B cell (primary cell): ENCODE measurements at regions not wholly inside any gene's neighbourhood (a gene's known extent, or its start where the extent isn't known, plus 50 kb on each side); places are given as distances from the start of the nearest gene placed in this dataset.

ENCODE experiments used
- ATAC-seq: fragments of 200-7000 bp; cut with Tn5 transposase; one replicate; pipeline ENCODE4 v1.10.0; 2021; ENCODE audit warnings: low read depth, mild to moderate bottlenecking, moderate number of reproducible peaks, moderate library complexity
- CTCF ChIA-PET: fragments of 350-600 bp; sonication (Branson Sonifier 250); formaldehyde crosslinking; loops from one replicate; lab custom pipeline; 2021; ENCODE audit warnings: antibody characterized with exemption, inconsistent platforms; lab: Charles Lee
- POLR2A ChIA-PET: fragments of 350-600 bp; sonication (Branson Sonifier 250); formaldehyde crosslinking; loops from one replicate; lab custom pipeline; 2021; ENCODE audit warnings: antibody characterized with exemption; lab: Charles Lee
- DNase-seq: peaks from one replicate; pipeline ENCODE4 v3.0.0; 2013
- H2AFZ ChIP-seq: 2 replicates; pipeline ENCODE4 v1.6.1; 2012; ENCODE audit warnings: mild to moderate bottlenecking, low read depth, low read length; ENCODE audit not compliant: insufficient read depth, poor library complexity, severe bottlenecking
- H3K27ac ChIP-seq, 2 donors: 1 replicate in 1 of 2; 2 replicates in 1 of 2; pipeline ENCODE4 v1.5.1; 2012 to 2013; ENCODE audit warnings: low read length in 2 of 2, mild to moderate bottlenecking in 2 of 2, moderate library complexity in 1 of 2
- H3K27me3 ChIP-seq, 4 experiments: fragments of 200-600 bp in 1 of 4; sonication (generic) in 1 of 4; replicated peaks in 1 of 4; 1 replicate in 2 of 4; 2 replicates in 2 of 4; pipeline versions ENCODE4 v1.6.1 to v1.7.0; 2013 to 2016; ENCODE audit warnings: low read length in 3 of 4, mild to moderate bottlenecking in 2 of 4, mixed read lengths in 1 of 4, moderate library complexity in 1 of 4; ENCODE audit not compliant: insufficient read depth in 4 of 4, control insufficient read depth in 3 of 4; ENCODE audit errors: control extremely low read depth in 1 of 4
- H3K36me3 ChIP-seq, 2 experiments: replicated peaks in 1 of 2; 1 replicate in 1 of 2; 2 replicates in 1 of 2; pipeline versions ENCODE4 v1.6.1 to v1.7.1; 2013; ENCODE audit warnings: low read length in 1 of 2; ENCODE audit not compliant: insufficient read depth in 2 of 2, control insufficient read depth in 1 of 2; ENCODE audit errors: control extremely low read depth in 1 of 2, extremely low read depth in 1 of 2
- H3K4me1 ChIP-seq, 2 donors: fragments of 200-600 bp in 1 of 2; sonication (generic) in 1 of 2; 1 replicate in 1 of 2; 2 replicates in 1 of 2; pipeline versions ENCODE4 v1.5.1 to v1.6.1; 2013 to 2017; ENCODE audit warnings: low read length in 2 of 2; ENCODE audit not compliant: control insufficient read depth in 2 of 2, insufficient read depth in 2 of 2
- H3K4me2 ChIP-seq: replicated peaks from 2 replicates; pipeline ENCODE3; 2012; ENCODE audit warnings: mild to moderate bottlenecking, low read depth, low read length; ENCODE audit not compliant: poor library complexity, severe bottlenecking
- H3K4me3 ChIP-seq, 5 experiments: fragments of 200-600 bp in 1 of 5; sonication (generic) in 1 of 5; 1 replicate in 3 of 5; 2 replicates in 2 of 5; pipeline versions ENCODE4 v1.5.1 to v1.7.0; 2011 to 2016; ENCODE audit warnings: low read length in 4 of 5, mild to moderate bottlenecking in 4 of 5, low read depth in 2 of 5, control low read depth in 1 of 5, moderate library complexity in 1 of 5; ENCODE audit not compliant: insufficient read depth in 1 of 5; ENCODE audit errors: control extremely low read depth in 1 of 5, extremely low read depth in 1 of 5
- H3K79me2 ChIP-seq: fragments of 200-600 bp; sonication (generic); one replicate; pipeline ENCODE4 v1.6.0; 2016; ENCODE audit warnings: low read length; ENCODE audit not compliant: control insufficient read depth, insufficient read depth
- H3K9ac ChIP-seq: fragments of 200-600 bp; sonication (generic); 2 replicates; pipeline ENCODE4 v1.6.1; 2017; ENCODE audit warnings: mild to moderate bottlenecking, low read length, moderate library complexity
- H3K9me3 ChIP-seq, 3 donors: one replicate each; pipeline versions ENCODE4 v1.6.1 to v1.7.1; 2013; ENCODE audit warnings: low read length in 2 of 3; ENCODE audit not compliant: control insufficient read depth in 2 of 3, insufficient read depth in 1 of 3; ENCODE audit errors: control extremely low read depth in 1 of 3
- H4K20me1 ChIP-seq: 2 replicates; pipeline ENCODE4 v1.6.0; 2012; ENCODE audit warnings: mild to moderate bottlenecking, low read length; ENCODE audit not compliant: insufficient read depth, control insufficient read depth, poor library complexity, severe bottlenecking
- H3K27ac Mint-ChIP-seq: one replicate; pipeline ENCODE4 v1.8.0; 2021; ENCODE audit warnings: mixed read lengths
- H3K27me3 Mint-ChIP-seq: one replicate; pipeline ENCODE4 v1.8.0; 2021; ENCODE audit warnings: mixed read lengths
- H3K4me1 Mint-ChIP-seq: one replicate; pipeline ENCODE4 v1.8.0; 2021; ENCODE audit warnings: mixed read lengths
- H3K4me3 Mint-ChIP-seq: one replicate; pipeline ENCODE4 v1.8.0; 2021; ENCODE audit warnings: mixed read lengths
- H3K9me3 Mint-ChIP-seq: one replicate; pipeline ENCODE4 v1.8.0; 2022; ENCODE audit warnings: mixed read lengths; ENCODE audit not compliant: insufficient read depth
- CTCF ChIP-seq: fragments of 200-600 bp; IDR thresholded peaks from one replicate; pipeline ENCODE4 v1.8.0; 2022; ENCODE audit warnings: antibody characterized with exemption, mild to moderate bottlenecking
- EZH2 ChIP-seq: IDR thresholded peaks from 2 replicates; pipeline ENCODE4 v1.6.1; 2012; ENCODE audit warnings: borderline replicate concordance, low read depth, mild to moderate bottlenecking, moderate library complexity, low read length; ENCODE audit not compliant: insufficient read depth, poor library complexity, severe bottlenecking
- WGBS: methylation state at CpG from one replicate; pipeline ENCODE4 v1.1.5; 2013; ENCODE audit warnings: missing lambda C conversion rate; ENCODE audit not compliant: insufficient coverage; 5-methylcytosine and 5-hydroxymethylcytosine counted together
- intact Hi-C: fragments of 100-400 bp; cut with micrococcal nuclease; formaldehyde crosslinking; loops from one replicate; pipeline ENCODE4 v1.10.0; 2022

- TF ChIP-seq CTCF (no peak), EZH2 (no peak)
- H3K27ac ChIP-seq = no peak overlapping the region
- H3K4me1 Mint-ChIP-seq = no peaks in the 10 kb centered on the region
- no peak overlapping the region for H3K9ac ChIP-seq
- no peak overlapping the region for H3K4me3 Mint-ChIP-seq
- H3K36me3 ChIP-seq = no peaks in the 10 kb centered on the region
- no peak overlapping the region for H2AFZ ChIP-seq
- POLR2A ChIA-PET = no interaction called here
- H3K4me2 ChIP-seq = no peak overlapping the region
- H3K27me3 ChIP-seq = peaks cover 0 to 2% (median 0%) of the 10 kb centered on the region in 4 experiments
- no peaks in the 10 kb centered on the region for H3K4me1 ChIP-seq
- CTCF ChIA-PET = no interaction called here
- no peak overlapping the region for H3K27ac Mint-ChIP-seq
- H3K79me2 ChIP-seq = no peaks in the 10 kb centered on the region
- H3K27me3 Mint-ChIP-seq = peaks cover 18% of the 10 kb centered on the region
- ATAC-seq (no peak), DNase-seq (no peak)
- H4K20me1 ChIP-seq = no peaks in the 10 kb centered on the region
- intact Hi-C loops = no loop called here
- H3K9me3 ChIP-seq = peaks cover 0 to 7% (median 0%) of the 10 kb centered on the region in 3 donors
- no peak overlapping the region for H3K4me3 ChIP-seq
- no peaks in the 10 kb centered on the region for H3K9me3 Mint-ChIP-seq
Observed at GRCh38 chr11:116420030-116420429, 352.8 kb downstream of the BUD13 start.

GRCh38 chr11:116418388-116419041 is 354.3 kb downstream of the BUD13 start:
- no peak overlapping the region for H3K9ac ChIP-seq
- Mint-ChIP-seq H3K4me1 (no peaks in the 10 kb centered on the region), H3K4me3 (no peak overlapping the region), H3K27ac (no peak overlapping the region), H3K9me3 (no peaks in the 10 kb centered on the region), H3K27me3 (peaks cover 13% of the 10 kb centered on the region)
- intact Hi-C loops = no loop called here
- ATAC-seq (no peak), DNase-seq (no peak)
- no peak overlapping the region for H3K27ac ChIP-seq
- H3K4me1 ChIP-seq = no peaks in the 10 kb centered on the region
- WGBS = 70% methylated on average over 5 of the region's 6 CpGs
- H3K4me2 ChIP-seq = no peak overlapping the region
- H3K79me2 ChIP-seq = no peaks in the 10 kb centered on the region
- no peak overlapping the region for H2AFZ ChIP-seq
- no peaks in the 10 kb centered on the region for H3K36me3 ChIP-seq
- ChIA-PET CTCF (no interaction called here), POLR2A (no interaction called here)
- no peak for TF ChIP-seq EZH2
- TF ChIP-seq CTCF = no peak
- H3K9me3 ChIP-seq = peaks cover 0 to 3% (median 0%) of the 10 kb centered on the region in 3 donors
- peaks cover 0 to 2% (median 0%) of the 10 kb centered on the region in 4 experiments for H3K27me3 ChIP-seq
- H3K4me3 ChIP-seq = no peak overlapping the region
- H4K20me1 ChIP-seq = no peaks in the 10 kb centered on the region
